Hepatocyte (in vitro differentiated cells): ENCODE measurements at regions not wholly inside any gene's neighbourhood (a gene's known extent, or its start where the extent isn't known, plus 50 kb on each side); places are given as distances from the start of the nearest gene placed in this dataset.

Experiments
- EZH2 ChIP-seq: fragments of 200-600 bp; sonication (generic); IDR thresholded peaks from 2 replicates; pipeline ENCODE4 v1.6.1; 2016; ENCODE audit warnings: antibody characterized with exemption, mild to moderate bottlenecking, borderline replicate concordance
- TF ChIP-seq, protein P1 (sequence below): fragments of 200-600 bp; sonication (generic); IDR thresholded peaks from 2 replicates; pipeline ENCODE4 v1.5.1; 2016; ENCODE audit warnings: antibody characterized with exemption, mild to moderate bottlenecking; ENCODE audit not compliant: poor library complexity

DNA sequence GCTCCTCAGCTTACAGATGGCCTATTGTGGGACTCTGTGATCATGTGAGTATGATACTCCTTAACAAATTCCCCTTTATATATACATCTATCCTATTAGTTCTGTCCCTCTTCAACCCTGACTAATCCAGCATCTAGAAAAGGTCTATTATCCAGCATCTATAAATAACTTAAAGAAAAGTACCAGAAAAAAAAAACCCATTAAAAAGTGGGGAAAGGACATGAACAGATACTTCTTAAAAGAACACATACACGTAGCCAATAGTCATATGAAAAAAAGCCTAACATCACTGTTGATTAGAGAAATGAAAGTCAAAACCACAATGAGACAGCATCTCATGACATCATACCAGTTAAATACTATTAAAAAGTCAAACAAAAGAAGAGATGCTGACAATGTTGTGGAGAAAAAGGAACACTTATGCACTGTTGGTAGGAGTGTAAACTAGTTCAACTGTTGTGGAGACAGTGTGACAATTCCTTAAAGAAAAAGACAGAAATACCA lies 549.5 kb upstream of the GRM3 start:
- TF ChIP-seq, protein P1, sequence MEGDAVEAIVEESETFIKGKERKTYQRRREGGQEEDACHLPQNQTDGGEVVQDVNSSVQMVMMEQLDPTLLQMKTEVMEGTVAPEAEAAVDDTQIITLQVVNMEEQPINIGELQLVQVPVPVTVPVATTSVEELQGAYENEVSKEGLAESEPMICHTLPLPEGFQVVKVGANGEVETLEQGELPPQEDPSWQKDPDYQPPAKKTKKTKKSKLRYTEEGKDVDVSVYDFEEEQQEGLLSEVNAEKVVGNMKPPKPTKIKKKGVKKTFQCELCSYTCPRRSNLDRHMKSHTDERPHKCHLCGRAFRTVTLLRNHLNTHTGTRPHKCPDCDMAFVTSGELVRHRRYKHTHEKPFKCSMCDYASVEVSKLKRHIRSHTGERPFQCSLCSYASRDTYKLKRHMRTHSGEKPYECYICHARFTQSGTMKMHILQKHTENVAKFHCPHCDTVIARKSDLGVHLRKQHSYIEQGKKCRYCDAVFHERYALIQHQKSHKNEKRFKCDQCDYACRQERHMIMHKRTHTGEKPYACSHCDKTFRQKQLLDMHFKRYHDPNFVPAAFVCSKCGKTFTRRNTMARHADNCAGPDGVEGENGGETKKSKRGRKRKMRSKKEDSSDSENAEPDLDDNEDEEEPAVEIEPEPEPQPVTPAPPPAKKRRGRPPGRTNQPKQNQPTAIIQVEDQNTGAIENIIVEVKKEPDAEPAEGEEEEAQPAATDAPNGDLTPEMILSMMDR: no peak
- TF ChIP-seq EZH2: no peak
